Neural crest cell (in vitro differentiated cells): ENCODE measurements at regions not wholly inside any gene's neighbourhood (a gene's known extent, or its start where the extent isn't known, plus 50 kb on each side); places are given as distances from the start of the nearest gene placed in this dataset.

Experiments used
- DNase-seq: peaks from one replicate; pipeline ENCODE4 v3.0.0; 2021; ENCODE audit warnings: low read depth, mixed read lengths, low spot score
- H3K27ac Mint-ChIP-seq: one replicate; pipeline ENCODE4 v1.8.0; 2021; ENCODE audit warnings: mild to moderate bottlenecking, mixed read lengths; ENCODE audit not compliant: unreplicated experiment
- H3K27me3 Mint-ChIP-seq: 2 replicates; pipeline ENCODE4 v1.8.0; 2021; ENCODE audit warnings: low read depth, mild to moderate bottlenecking, mixed read lengths
- H3K36me3 Mint-ChIP-seq: 2 replicates; pipeline ENCODE4 v1.8.0; 2021; ENCODE audit warnings: low read depth, mild to moderate bottlenecking, mixed read lengths
- H3K4me1 Mint-ChIP-seq: 2 replicates; pipeline ENCODE4 v1.8.0; 2021; ENCODE audit warnings: mixed read lengths
- H3K4me3 Mint-ChIP-seq: one replicate; pipeline ENCODE4 v1.8.0; 2021; ENCODE audit warnings: mild to moderate bottlenecking, mixed read lengths
- H3K9me3 Mint-ChIP-seq: 2 replicates; pipeline ENCODE4 v1.8.0; 2021; ENCODE audit warnings: mixed read lengths
- CTCF ChIP-seq: fragments of 200-600 bp; sonication (generic); conservative IDR thresholded peaks from 2 replicates; pipeline ENCODE4 v1.5.0; 2021; ENCODE audit warnings: antibody characterized with exemption, mild to moderate bottlenecking

GRCh38 chr9:93815135-93815534 lies 140.0 kb downstream of the BARX1 start:
- H3K9me3 Mint-ChIP-seq, result no peaks in the 10 kb centered on the region
- H3K27me3 Mint-ChIP-seq, result peaks cover 48% of the 10 kb centered on the region
- no peak overlapping the region for H3K27ac Mint-ChIP-seq
- no peak for TF ChIP-seq CTCF
- no peak overlapping the region for H3K4me3 Mint-ChIP-seq
- H3K4me1 Mint-ChIP-seq, result peaks cover 11% of the 10 kb centered on the region
- no peaks in the 10 kb centered on the region for H3K36me3 Mint-ChIP-seq
- DNase-seq, result no peak

- peak; percentile 30 for TF ChIP-seq CTCF
- Mint-ChIP-seq H3K4me1 (peaks cover 11% of the 10 kb centered on the region), H3K4me3 (no peak overlapping the region), H3K9me3 (no peaks in the 10 kb centered on the region), H3K27me3 (peaks cover 44% of the 10 kb centered on the region), H3K36me3 (no peaks in the 10 kb centered on the region), H3K27ac (no peak overlapping the region)
- DNase-seq, result no peak
Observed at GRCh38 chr9:93814077-93814956, 140.8 kb downstream of the BARX1 start.

GRCh38 chr9:93813221-93814076 lies 141.7 kb downstream of the BARX1 start:
- Mint-ChIP-seq H3K4me3 (no peak overlapping the region), H3K36me3 (no peaks in the 10 kb centered on the region), H3K27me3 (peaks cover 40% of the 10 kb centered on the region), H3K27ac (no peak overlapping the region), H3K4me1 (peaks cover 11% of the 10 kb centered on the region), H3K9me3 (no peaks in the 10 kb centered on the region)
- no peak for DNase-seq
- no peak for TF ChIP-seq CTCF

GRCh38 chr9:93812410-93812668 lies 142.8 kb downstream of the BARX1 start:
- Mint-ChIP-seq H3K36me3 (no peaks in the 10 kb centered on the region), H3K27me3 (peaks cover 34% of the 10 kb centered on the region), H3K4me3 (no peak overlapping the region), H3K4me1 (peaks cover 11% of the 10 kb centered on the region), H3K27ac (no peak overlapping the region), H3K9me3 (no peaks in the 10 kb centered on the region)
- no peak for TF ChIP-seq CTCF
- no peak for DNase-seq

- H3K27me3 Mint-ChIP-seq, result peaks cover 17% of the 10 kb centered on the region
- no peaks in the 10 kb centered on the region for H3K9me3 Mint-ChIP-seq
- TF ChIP-seq CTCF, result no peak
- no peaks in the 10 kb centered on the region for H3K36me3 Mint-ChIP-seq
- H3K4me3 Mint-ChIP-seq, result no peak overlapping the region
- no peak for DNase-seq
- peaks cover 11% of the 10 kb centered on the region for H3K4me1 Mint-ChIP-seq
- no peak overlapping the region for H3K27ac Mint-ChIP-seq
Observed at GRCh38 chr9:93810028-93810971, 144.9 kb downstream of the BARX1 start.
